Activated T-cell treated with anti-CD3 and anti-CD28 coated beads for 1 hour (primary cell): ENCODE measurements at regions not wholly inside any gene's neighbourhood (a gene's known extent, or its start where the extent isn't known, plus 50 kb on each side); places are given as distances from the start of the nearest gene placed in this dataset.
"Not testable (repeated sequence)": the region's sequence is repeated elsewhere in the genome, so short reads cannot be mapped to it uniquely, and the experiment has no call there.

Experiments used
- DNase-seq: peaks from one replicate; pipeline ENCODE4 v3.0.0-alpha.2; 2020; ENCODE audit warnings: low read depth

- DNase-seq: not testable (repeated sequence)
Observed at GRCh38 chr2:37759989-37760388, 88.5 kb upstream of the CDC42EP3 start.

- DNase-seq: no peak
Observed at GRCh38 chr2:37760471-37760870, 89.0 kb upstream of the CDC42EP3 start.

- not testable (repeated sequence) for DNase-seq
Observed at GRCh38 chr2:37762281-37762680, 90.8 kb upstream of the CDC42EP3 start.

GRCh38 chr2:37764739-37765138 lies 93.3 kb upstream of the CDC42EP3 start:
- no peak for DNase-seq

- DNase-seq: no peak
Observed at GRCh38 chr2:37766106-37766505, 94.7 kb upstream of the CDC42EP3 start.

- no peak for DNase-seq
Observed at GRCh38 chr2:37767046-37767445, 95.6 kb upstream of the CDC42EP3 start.

- DNase-seq: no peak
Observed at GRCh38 chr2:37767959-37768925, 96.8 kb upstream of the CDC42EP3 start.

GRCh38 chr2:37769551-37769950 lies 98.1 kb upstream of the CDC42EP3 start:
- no peak for DNase-seq

- DNase-seq: no peak
Observed at GRCh38 chr2:37770797-37771196, 99.4 kb upstream of the CDC42EP3 start.

GRCh38 chr2:37771600-37772088 lies 100.2 kb upstream of the CDC42EP3 start:
- DNase-seq: no peak

- DNase-seq: no peak
Observed at GRCh38 chr2:37773371-37774130, 102.1 kb upstream of the CDC42EP3 start.

- DNase-seq: not testable (repeated sequence)
Observed at GRCh38 chr2:37774171-37774944, 102.9 kb upstream of the CDC42EP3 start.

GRCh38 chr2:37774976-37775907 lies 103.8 kb upstream of the CDC42EP3 start:
- DNase-seq: no peak

- no peak for DNase-seq
Observed at GRCh38 chr2:37775908-37776250, 104.4 kb upstream of the CDC42EP3 start.

- no peak for DNase-seq
Observed at GRCh38 chr2:37776487-37776886, 105.0 kb upstream of the CDC42EP3 start.

- no peak for DNase-seq
Observed at GRCh38 chr2:37779139-37779538, 107.7 kb upstream of the CDC42EP3 start.

- no peak for DNase-seq
Observed at GRCh38 chr2:37779611-37780386, 108.4 kb upstream of the CDC42EP3 start.

GRCh38 chr2:37780387-37780676 lies 108.9 kb upstream of the CDC42EP3 start:
- no peak for DNase-seq

GRCh38 chr2:37781028-37781427 lies 109.6 kb upstream of the CDC42EP3 start:
- no peak for DNase-seq

- DNase-seq: no peak
Observed at GRCh38 chr2:37782155-37782673, 110.8 kb upstream of the CDC42EP3 start.
